ENCODE measurements at regions not wholly inside any gene's neighbourhood (a gene's known extent, or its start where the extent isn't known, plus 50 kb on each side); places are given as distances from the start of the nearest gene placed in this dataset.

DNA sequence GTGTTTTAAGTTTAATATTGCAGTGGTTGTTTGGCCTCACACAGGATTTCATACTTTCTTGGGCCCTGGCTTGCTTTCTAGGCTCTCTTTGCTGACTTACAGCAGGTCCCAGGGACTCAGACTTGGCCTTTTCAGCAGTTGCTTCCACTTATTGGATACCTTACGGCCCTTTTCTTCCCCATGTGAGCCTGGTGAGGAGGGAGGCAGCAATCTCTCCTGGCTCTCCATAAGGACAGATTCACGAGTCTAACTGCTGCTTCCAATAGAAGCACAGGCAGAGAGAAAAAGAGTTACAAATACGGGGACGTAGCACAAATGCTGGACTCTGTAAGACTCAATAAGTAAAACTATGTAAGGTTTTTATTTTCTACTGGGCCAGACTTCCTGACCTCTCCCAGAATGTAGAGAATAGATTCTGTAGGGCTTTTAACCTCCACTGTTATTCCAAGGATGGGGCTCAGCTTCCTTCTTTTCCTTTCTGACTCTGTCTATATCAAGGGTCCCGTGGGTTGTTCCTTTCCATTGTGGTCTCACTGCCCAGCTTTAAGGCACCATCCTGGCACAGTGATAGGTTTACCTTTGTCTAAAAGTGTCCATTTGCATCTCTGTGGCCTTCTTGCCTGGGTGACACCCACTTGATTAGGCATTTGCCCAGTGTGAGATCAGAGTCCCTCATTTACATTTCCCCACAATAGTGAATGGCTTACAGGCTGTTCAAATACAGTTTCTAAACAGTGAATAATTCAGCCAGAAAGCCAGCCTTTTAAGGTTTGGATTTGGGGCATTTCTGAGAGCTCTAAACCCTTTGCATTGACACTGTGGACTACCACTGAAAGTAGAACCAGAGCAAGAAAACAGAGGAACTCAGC lies 92.8 kb downstream of the RASSF10 start:
- H3K36me3 ChIP-seq, result no peaks in the 10 kb centered on the region
- DNase-seq (ENCODE audit: extremely low spot score in 2 of 2), result no peak
- no peaks in the 10 kb centered on the region for H3K9me3 ChIP-seq
- no peak overlapping the region for H3K27ac ChIP-seq
- intact Hi-C loops (cut with DNase I), result no loop called here
- H3K4me3 ChIP-seq, result no peak overlapping the region
- TF ChIP-seq POLR2A (IDR thresholded peaks at IDR 0.05) (no peak), POLR2AphosphoS5 (IDR thresholded peaks at IDR 0.05; ENCODE audit: insufficient read depth in 1 of 2, low read depth in 1 of 2) (no peak)
- TF ChIP-seq, protein P1, sequence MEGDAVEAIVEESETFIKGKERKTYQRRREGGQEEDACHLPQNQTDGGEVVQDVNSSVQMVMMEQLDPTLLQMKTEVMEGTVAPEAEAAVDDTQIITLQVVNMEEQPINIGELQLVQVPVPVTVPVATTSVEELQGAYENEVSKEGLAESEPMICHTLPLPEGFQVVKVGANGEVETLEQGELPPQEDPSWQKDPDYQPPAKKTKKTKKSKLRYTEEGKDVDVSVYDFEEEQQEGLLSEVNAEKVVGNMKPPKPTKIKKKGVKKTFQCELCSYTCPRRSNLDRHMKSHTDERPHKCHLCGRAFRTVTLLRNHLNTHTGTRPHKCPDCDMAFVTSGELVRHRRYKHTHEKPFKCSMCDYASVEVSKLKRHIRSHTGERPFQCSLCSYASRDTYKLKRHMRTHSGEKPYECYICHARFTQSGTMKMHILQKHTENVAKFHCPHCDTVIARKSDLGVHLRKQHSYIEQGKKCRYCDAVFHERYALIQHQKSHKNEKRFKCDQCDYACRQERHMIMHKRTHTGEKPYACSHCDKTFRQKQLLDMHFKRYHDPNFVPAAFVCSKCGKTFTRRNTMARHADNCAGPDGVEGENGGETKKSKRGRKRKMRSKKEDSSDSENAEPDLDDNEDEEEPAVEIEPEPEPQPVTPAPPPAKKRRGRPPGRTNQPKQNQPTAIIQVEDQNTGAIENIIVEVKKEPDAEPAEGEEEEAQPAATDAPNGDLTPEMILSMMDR (IDR thresholded peaks at IDR 0.05), result no peak
- no peaks in the 10 kb centered on the region for H3K27me3 ChIP-seq
- peaks cover 11% of the 10 kb centered on the region for H3K4me1 ChIP-seq

DNA sequence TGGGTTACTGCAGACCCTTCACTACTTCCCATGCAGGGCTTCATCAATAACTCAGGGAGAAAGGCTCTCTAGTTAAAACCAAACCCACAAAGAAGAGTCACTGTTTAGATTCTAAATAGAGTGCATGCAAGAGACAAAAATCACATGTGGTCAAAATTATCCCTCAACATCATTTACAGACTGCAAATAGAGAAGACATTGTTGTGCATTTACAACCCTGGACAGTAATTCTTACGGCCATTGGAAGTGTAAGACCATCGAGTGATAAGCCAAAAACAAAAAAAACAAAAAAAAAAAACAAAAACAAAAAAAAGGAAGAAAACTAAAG lies 93.4 kb downstream of the RASSF10 start:
- Histone ChIP-seq H3K36me3 (no peaks in the 10 kb centered on the region), H3K9me3 (no peaks in the 10 kb centered on the region), H3K4me1 (peaks cover 11% of the 10 kb centered on the region), H3K27me3 (no peaks in the 10 kb centered on the region), H3K4me3 (no peak overlapping the region), H3K27ac (no peak overlapping the region)
- no peak for DNase-seq (ENCODE audit: extremely low spot score in 2 of 2)
- intact Hi-C loops (cut with DNase I), result no loop called here
- TF ChIP-seq POLR2A (IDR thresholded peaks at IDR 0.05) (no peak), POLR2AphosphoS5 (IDR thresholded peaks at IDR 0.05; ENCODE audit: insufficient read depth in 1 of 2, low read depth in 1 of 2) (no peak)
- TF ChIP-seq, protein P1 (IDR thresholded peaks at IDR 0.05), result no peak

DNA sequence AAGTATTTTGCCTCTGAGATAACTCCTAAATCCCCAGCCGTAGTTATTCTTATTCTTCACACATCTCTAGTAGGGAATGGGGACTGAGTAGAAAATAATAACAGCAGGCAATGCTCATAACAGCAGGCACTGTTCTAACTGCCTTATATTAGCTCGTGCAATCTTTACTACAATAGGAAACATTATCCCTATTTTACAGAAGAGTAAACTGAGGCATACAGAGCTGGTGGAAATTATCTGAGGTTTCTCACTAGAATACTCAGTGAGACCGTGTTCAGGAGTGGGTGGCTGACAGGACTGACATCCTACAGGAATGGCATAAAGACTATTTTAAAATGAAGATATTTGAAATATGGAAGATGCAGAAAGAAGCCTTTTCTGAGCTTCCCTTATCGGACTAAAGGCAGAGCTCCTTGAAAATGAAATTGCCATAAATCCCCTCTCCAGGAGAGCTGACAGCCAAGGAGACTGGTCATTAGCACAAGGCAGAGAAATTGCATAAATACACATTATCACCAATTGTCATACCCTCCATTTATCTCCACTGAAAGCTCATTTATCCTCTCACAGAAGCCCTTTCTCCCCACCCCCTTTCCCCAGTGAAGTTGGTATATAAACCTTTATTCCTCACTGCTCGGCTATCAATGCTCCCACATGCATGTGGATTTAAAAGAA lies 93.9 kb downstream of the RASSF10 start:
- Histone ChIP-seq H3K4me1 (peaks cover 7% of the 10 kb centered on the region), H3K9me3 (no peaks in the 10 kb centered on the region), H3K27ac (no peak overlapping the region), H3K36me3 (no peaks in the 10 kb centered on the region), H3K27me3 (no peaks in the 10 kb centered on the region), H3K4me3 (no peak overlapping the region)
- TF ChIP-seq, protein P1 (IDR thresholded peaks at IDR 0.05), result no peak
- TF ChIP-seq POLR2AphosphoS5 (IDR thresholded peaks at IDR 0.05; ENCODE audit: insufficient read depth in 1 of 2, low read depth in 1 of 2) (no peak), POLR2A (IDR thresholded peaks at IDR 0.05) (no peak)
- DNase-seq (ENCODE audit: extremely low spot score in 2 of 2), result no peak
- intact Hi-C loops (cut with DNase I), result no loop called here

DNA sequence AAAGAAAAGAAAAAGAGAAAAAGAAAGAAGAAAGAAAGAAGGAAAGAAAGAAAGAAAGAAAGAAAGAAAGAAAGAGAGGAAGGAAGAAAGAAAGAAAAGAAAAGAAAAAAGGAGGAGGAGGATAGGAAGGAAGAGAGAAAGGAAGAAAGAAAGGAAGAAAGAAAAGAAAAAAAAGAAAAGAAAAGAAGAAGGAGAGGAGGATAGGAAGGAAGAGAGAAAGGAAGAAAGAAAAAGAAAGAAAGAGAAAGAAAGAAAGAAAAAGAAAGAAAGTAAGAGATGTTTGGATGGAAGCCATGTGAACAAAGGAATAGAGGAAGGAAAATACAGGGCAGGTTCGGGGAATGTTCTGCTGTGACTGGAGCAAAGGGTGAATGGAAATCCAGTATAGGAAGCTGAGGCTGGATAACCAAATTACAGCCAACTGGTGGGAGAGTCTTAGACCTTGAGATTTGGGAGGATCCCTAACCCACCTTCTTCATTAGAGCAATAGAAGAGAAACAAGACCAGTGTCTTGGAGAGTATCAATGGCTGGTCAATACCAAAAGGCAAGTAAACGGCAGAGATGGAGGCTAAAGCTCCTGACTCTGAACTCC lies 94.9 kb downstream of the RASSF10 start:
- H3K27me3 ChIP-seq, result no peaks in the 10 kb centered on the region
- no peak overlapping the region for H3K4me3 ChIP-seq
- H3K27ac ChIP-seq, result no peak overlapping the region
- H3K36me3 ChIP-seq, result no peaks in the 10 kb centered on the region
- no peaks in the 10 kb centered on the region for H3K9me3 ChIP-seq
- intact Hi-C loops (cut with DNase I), result no loop called here
- DNase-seq (ENCODE audit: extremely low spot score in 2 of 2), result no peak
- no peaks in the 10 kb centered on the region for H3K4me1 ChIP-seq
- no peak for TF ChIP-seq POLR2A (IDR thresholded peaks at IDR 0.05)
- TF ChIP-seq POLR2AphosphoS5 (IDR thresholded peaks at IDR 0.05; ENCODE audit: insufficient read depth in 1 of 2, low read depth in 1 of 2), result no peak
- TF ChIP-seq, protein P1 (IDR thresholded peaks at IDR 0.05), result no peak

All from vagina (tissue), 2 donors.